ENCODE measurements at regions not wholly inside any gene's neighbourhood (a gene's known extent, or its start where the extent isn't known, plus 50 kb on each side); places are given as distances from the start of the nearest gene placed in this dataset.

GRCh38 chr12:84632556-84632955 lies 280.0 kb downstream of the SLC6A15 start:
- FAIRE-seq: no peak
- no peak for TF ChIP-seq POLR2A (IDR thresholded peaks at IDR 0.05; ENCODE audit: low read depth, low read length)
- no peak for TF ChIP-seq POLR2AphosphoS5 (IDR thresholded peaks at IDR 0.05; ENCODE audit: low read depth, low read length)
- TF ChIP-seq TAF1 (IDR thresholded peaks at IDR 0.05; ENCODE audit: borderline replicate concordance, low read depth, low read length): no peak

GRCh38 chr12:84631020-84631419 lies 281.6 kb downstream of the SLC6A15 start:
- DNase-seq (ENCODE audit: insufficient read length): no peak
- FAIRE-seq: no peak
- no peak for TF ChIP-seq TAF1 (IDR thresholded peaks at IDR 0.05; ENCODE audit: borderline replicate concordance, low read depth, low read length)
- no peak for TF ChIP-seq POLR2AphosphoS5 (IDR thresholded peaks at IDR 0.05; ENCODE audit: low read depth, low read length)
- no peak for TF ChIP-seq POLR2A (IDR thresholded peaks at IDR 0.05; ENCODE audit: low read depth, low read length)

More at GRCh38 chr12:84632556-84632955, 280.0 kb downstream of the SLC6A15 start:
- no peak for DNase-seq (ENCODE audit: insufficient read length)

- no peak for DNase-seq (ENCODE audit: insufficient read length)
- no peak for TF ChIP-seq TAF1 (IDR thresholded peaks at IDR 0.05; ENCODE audit: borderline replicate concordance, low read depth, low read length)
- TF ChIP-seq POLR2AphosphoS5 (IDR thresholded peaks at IDR 0.05; ENCODE audit: low read depth, low read length): no peak
- TF ChIP-seq POLR2A (IDR thresholded peaks at IDR 0.05; ENCODE audit: low read depth, low read length): no peak
- no peak for FAIRE-seq
Measured at GRCh38 chr12:84627593-84627992, 285.0 kb downstream of the SLC6A15 start.

GRCh38 chr12:84624601-84625000 lies 288.0 kb downstream of the SLC6A15 start:
- TF ChIP-seq POLR2A (IDR thresholded peaks at IDR 0.05; ENCODE audit: low read depth, low read length): no peak
- no peak for TF ChIP-seq TAF1 (IDR thresholded peaks at IDR 0.05; ENCODE audit: borderline replicate concordance, low read depth, low read length)
- TF ChIP-seq POLR2AphosphoS5 (IDR thresholded peaks at IDR 0.05; ENCODE audit: low read depth, low read length): no peak
- no peak for DNase-seq (ENCODE audit: insufficient read length)
- FAIRE-seq: no peak

- FAIRE-seq: no peak
- no peak for DNase-seq (ENCODE audit: insufficient read length)
- TF ChIP-seq POLR2AphosphoS5 (IDR thresholded peaks at IDR 0.05; ENCODE audit: low read depth, low read length) (no peak), POLR2A (IDR thresholded peaks at IDR 0.05; ENCODE audit: low read depth, low read length) (no peak)
Measured at GRCh38 chr12:84619053-84619571, 293.5 kb downstream of the SLC6A15 start.

GRCh38 chr12:84607170-84607819 lies 305.3 kb downstream of the SLC6A15 start:
- no peak for TF ChIP-seq POLR2A (IDR thresholded peaks at IDR 0.05; ENCODE audit: low read depth, low read length)
- no peak for TF ChIP-seq TAF1 (IDR thresholded peaks at IDR 0.05; ENCODE audit: borderline replicate concordance, low read depth, low read length)
- no peak for TF ChIP-seq POLR2AphosphoS5 (IDR thresholded peaks at IDR 0.05; ENCODE audit: low read depth, low read length)
- FAIRE-seq: no peak
- DNase-seq (ENCODE audit: insufficient read length): no peak

GRCh38 chr12:84605983-84606382 lies 306.6 kb downstream of the SLC6A15 start:
- DNase-seq (ENCODE audit: insufficient read length) (no peak), FAIRE-seq (no peak)
- TF ChIP-seq POLR2A (IDR thresholded peaks at IDR 0.05; ENCODE audit: low read depth, low read length): no peak
- no peak for TF ChIP-seq TAF1 (IDR thresholded peaks at IDR 0.05; ENCODE audit: borderline replicate concordance, low read depth, low read length)
- no peak for TF ChIP-seq POLR2AphosphoS5 (IDR thresholded peaks at IDR 0.05; ENCODE audit: low read depth, low read length)

- no peak for TF ChIP-seq POLR2AphosphoS5 (IDR thresholded peaks at IDR 0.05; ENCODE audit: low read depth, low read length)
- TF ChIP-seq POLR2A (IDR thresholded peaks at IDR 0.05; ENCODE audit: low read depth, low read length): no peak
- no peak for TF ChIP-seq TAF1 (IDR thresholded peaks at IDR 0.05; ENCODE audit: borderline replicate concordance, low read depth, low read length)
- DNase-seq (ENCODE audit: insufficient read length) (no peak), FAIRE-seq (no peak)
Measured at GRCh38 chr12:84604551-84604950, 308.0 kb downstream of the SLC6A15 start.

GRCh38 chr12:84603484-84604248 lies 308.9 kb downstream of the SLC6A15 start:
- FAIRE-seq (no peak), DNase-seq (ENCODE audit: insufficient read length) (no peak)
- no peak for TF ChIP-seq TAF1 (IDR thresholded peaks at IDR 0.05; ENCODE audit: borderline replicate concordance, low read depth, low read length)
- TF ChIP-seq POLR2A (IDR thresholded peaks at IDR 0.05; ENCODE audit: low read depth, low read length): no peak
- TF ChIP-seq POLR2AphosphoS5 (IDR thresholded peaks at IDR 0.05; ENCODE audit: low read depth, low read length): no peak

GRCh38 chr12:84601483-84601882 lies 311.1 kb downstream of the SLC6A15 start:
- no peak for TF ChIP-seq POLR2A (IDR thresholded peaks at IDR 0.05; ENCODE audit: low read depth, low read length)
- TF ChIP-seq TAF1 (IDR thresholded peaks at IDR 0.05; ENCODE audit: borderline replicate concordance, low read depth, low read length): no peak
- TF ChIP-seq POLR2AphosphoS5 (IDR thresholded peaks at IDR 0.05; ENCODE audit: low read depth, low read length): no peak
- FAIRE-seq: no peak
- no peak for DNase-seq (ENCODE audit: insufficient read length)

GRCh38 chr12:84599539-84599938 lies 313.1 kb downstream of the SLC6A15 start:
- FAIRE-seq: no peak
- DNase-seq (ENCODE audit: insufficient read length): no peak
- TF ChIP-seq POLR2A (IDR thresholded peaks at IDR 0.05; ENCODE audit: low read depth, low read length) (no peak), TAF1 (IDR thresholded peaks at IDR 0.05; ENCODE audit: borderline replicate concordance, low read depth, low read length) (no peak), POLR2AphosphoS5 (IDR thresholded peaks at IDR 0.05; ENCODE audit: low read depth, low read length) (no peak)

- TF ChIP-seq POLR2AphosphoS5 (IDR thresholded peaks at IDR 0.05; ENCODE audit: low read depth, low read length) (no peak), TAF1 (IDR thresholded peaks at IDR 0.05; ENCODE audit: borderline replicate concordance, low read depth, low read length) (no peak), POLR2A (IDR thresholded peaks at IDR 0.05; ENCODE audit: low read depth, low read length) (no peak)
- no peak for DNase-seq (ENCODE audit: insufficient read length)
- no peak for FAIRE-seq
Measured at GRCh38 chr12:84596266-84596665, 316.3 kb downstream of the SLC6A15 start.
